NCI-H2171 treated with DMSO at 0.1 percent for 48 hours (cell line): ENCODE measurements at regions not wholly inside any gene's neighbourhood (a gene's known extent, or its start where the extent isn't known, plus 50 kb on each side); places are given as distances from the start of the nearest gene placed in this dataset.
"Not testable (repeated sequence)": the region's sequence is repeated elsewhere in the genome, so short reads cannot be mapped to it uniquely, and the experiment has no call there.

Experiments
- DNase-seq: peaks from one replicate; lab custom pipeline; 2025; lab: John Stamatoyannopoulos, UW

DNA sequence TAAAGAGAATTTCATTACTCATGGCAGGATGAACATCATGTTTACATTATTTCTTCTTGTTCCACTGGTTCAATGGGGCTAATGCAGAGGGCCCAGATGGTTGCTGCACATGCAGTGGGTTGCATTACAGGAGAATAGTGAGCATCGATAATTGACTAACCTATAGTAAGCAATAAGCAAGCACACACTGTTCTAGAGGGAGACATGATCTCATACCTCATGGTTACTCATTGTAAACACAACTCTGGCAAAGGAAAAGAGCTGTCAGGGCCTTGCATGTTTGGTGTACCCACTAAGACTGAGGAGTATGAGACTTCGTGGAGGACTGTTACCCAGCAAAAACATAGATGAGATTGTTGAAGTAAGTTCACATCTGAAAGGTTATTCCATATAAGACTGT, 885.6 kb upstream of the VRK2 start:
- no peak for DNase-seq

GRCh38 chr2:57177176-57177575, 869.4 kb upstream of the VRK2 start:
- no peak for DNase-seq

DNA sequence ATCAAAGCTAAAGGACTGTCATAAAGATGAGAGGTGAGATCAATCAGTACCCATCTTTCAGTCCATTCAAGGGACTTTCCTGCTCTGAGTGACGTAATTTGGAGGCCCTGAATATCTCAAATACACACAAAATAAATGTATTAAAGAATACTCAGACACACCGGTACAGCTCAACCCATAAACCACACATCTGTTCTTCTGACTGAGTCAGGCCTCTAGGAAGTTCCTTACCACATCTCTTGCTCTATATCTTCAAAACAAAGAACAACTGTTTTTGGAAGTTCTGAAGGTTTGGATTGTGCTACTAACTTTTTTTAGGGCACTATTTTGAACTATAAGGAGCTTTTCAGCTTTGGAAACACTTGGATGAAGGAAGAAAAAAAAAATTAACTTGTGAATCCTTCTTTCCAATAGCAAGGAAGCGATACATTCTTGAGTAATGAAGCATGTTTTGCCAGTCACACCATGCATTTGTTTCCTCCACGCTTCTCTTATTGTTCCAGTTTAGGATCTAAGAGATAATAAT, 866.5 kb upstream of the VRK2 start:
- no peak for DNase-seq

DNA sequence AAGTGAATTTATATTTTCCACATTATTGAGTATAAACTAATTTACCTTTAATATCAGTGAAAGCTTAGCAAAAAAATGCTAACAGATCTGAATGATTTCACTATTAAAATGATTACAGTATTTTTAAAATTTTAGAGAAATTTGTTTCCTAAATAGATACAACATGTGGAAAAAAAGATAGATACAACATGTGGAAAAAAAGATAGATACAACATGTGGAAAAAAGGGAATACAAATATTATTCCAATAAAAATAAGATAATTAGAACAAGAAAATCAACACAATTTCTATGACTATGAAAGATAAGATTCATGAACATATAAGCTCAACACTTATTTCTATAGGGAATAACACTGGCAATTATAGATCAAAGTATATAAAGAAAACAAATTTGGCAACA, 865.9 kb upstream of the VRK2 start:
- no peak for DNase-seq

DNA sequence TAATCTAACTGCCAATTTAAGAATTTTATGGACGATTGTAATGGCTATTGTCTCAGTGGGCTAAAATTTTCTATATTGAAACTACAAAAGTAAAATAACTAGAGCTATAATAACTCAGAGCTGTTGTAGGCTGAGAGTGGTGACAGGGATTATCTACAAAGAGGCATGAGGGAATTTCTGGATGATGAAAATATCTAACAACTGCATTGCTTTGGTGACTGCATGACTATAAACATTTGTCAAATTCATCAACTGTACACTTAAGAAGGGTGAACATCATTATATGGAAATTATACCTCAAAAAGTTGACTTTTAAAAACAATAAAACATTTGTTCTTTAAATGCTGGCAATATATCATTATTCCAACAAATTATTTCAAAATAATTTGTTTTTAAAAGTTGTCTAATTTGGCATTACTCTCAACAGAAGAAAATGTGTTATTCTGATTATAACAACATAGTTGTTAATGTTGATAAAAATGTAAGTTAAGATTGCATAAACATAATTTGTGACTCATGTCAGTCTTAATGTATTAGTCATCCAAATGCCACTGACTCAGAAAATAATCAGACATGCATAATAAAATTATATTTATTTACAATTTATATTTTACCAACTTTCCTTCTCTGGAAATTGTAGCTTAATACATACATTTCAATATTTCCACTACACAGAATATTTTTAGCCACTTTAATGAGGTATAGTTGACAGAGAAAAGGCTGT, 865.1 kb upstream of the VRK2 start:
- no peak for DNase-seq

DNA sequence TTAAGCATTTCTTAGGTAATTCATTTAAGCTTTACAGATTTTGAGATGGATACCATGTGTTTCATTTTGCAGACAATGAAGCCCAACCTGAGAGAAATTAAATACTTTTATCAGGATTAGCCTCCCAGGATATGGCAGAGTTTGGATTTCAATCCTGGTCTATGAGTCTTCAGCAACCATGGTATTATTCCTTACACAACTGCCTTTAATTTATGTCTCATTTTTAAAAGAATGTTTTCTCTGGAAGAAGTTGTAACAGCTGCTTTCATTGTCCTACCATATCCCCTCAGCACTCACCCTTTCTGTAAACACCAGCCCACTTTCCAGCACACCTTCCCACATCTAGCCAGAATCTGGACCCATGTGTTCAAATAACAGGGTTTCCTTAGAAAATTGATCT, 863.7 kb upstream of the VRK2 start:
- DNase-seq, result no peak

DNA sequence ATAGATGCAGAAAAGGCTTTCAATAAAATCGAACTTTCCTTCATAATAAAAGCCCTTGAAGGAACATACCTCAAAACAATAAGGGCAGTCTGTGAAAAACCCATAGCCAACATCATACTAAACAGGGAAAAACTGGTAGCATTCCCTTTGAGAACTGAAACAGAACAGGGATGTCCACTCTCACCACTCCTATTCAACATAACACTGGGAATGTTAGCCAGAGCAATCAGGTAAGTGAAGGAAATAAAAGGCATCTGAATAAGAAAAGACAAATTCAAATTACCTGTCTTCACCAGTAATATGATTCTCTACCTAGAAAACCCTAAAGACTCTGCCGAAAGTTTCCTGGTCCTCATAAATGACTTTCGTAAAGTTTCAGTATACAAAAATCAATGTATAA, 861.0 kb upstream of the VRK2 start:
- DNase-seq, result no peak

DNA sequence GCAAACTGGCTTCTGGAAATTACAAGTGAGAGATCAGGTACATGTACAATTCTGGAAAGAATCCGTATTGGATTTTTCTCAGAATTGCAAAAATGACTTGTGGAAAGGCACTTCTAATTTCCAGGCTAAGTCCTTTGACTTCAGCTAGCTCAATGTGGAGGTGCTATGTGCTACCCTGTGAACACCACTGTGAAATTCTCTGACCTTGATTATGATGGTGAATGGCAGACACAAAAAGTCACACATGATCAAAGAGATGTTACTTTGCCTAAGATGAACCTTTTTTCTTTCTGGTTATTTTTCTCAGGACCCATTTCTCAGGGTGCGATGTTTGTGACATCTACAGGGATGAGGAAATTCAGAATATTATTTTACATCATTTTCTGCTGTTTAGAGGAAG, 856.6 kb upstream of the VRK2 start:
- no peak for DNase-seq

DNA sequence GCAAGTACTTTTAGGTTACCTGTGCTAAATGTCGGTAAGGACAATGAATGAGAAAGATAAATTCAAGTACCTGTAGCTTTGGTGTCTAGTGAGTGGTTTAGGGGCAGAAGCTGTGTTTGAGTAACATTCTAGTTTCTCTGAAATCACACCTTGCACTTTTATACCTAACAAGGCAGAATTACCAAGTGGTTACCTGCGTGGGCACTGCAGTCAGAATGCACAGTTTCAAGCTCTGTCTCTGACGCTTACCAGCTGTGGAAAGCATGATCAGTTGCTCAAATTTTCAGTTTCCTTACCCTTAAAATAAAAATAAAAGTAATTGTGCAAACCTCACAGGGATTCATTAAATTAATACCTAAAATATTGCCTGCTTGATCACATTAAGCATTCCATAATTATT, 846.9 kb upstream of the VRK2 start:
- DNase-seq, result no peak

GRCh38 chr2:57204364-57204763, 842.2 kb upstream of the VRK2 start:
- no peak for DNase-seq

- no peak for DNase-seq
Measured at GRCh38 chr2:57205241-57205640, 841.4 kb upstream of the VRK2 start.

GRCh38 chr2:57207191-57207590, 839.4 kb upstream of the VRK2 start:
- DNase-seq, result no peak

GRCh38 chr2:57209799-57210198, 836.8 kb upstream of the VRK2 start:
- DNase-seq, result no peak

- no peak for DNase-seq
Measured at GRCh38 chr2:57210855-57211254, 835.8 kb upstream of the VRK2 start.

GRCh38 chr2:57217013-57217412, 829.6 kb upstream of the VRK2 start:
- no peak for DNase-seq

GRCh38 chr2:57218206-57218605, 828.4 kb upstream of the VRK2 start:
- DNase-seq, result no peak

DNA sequence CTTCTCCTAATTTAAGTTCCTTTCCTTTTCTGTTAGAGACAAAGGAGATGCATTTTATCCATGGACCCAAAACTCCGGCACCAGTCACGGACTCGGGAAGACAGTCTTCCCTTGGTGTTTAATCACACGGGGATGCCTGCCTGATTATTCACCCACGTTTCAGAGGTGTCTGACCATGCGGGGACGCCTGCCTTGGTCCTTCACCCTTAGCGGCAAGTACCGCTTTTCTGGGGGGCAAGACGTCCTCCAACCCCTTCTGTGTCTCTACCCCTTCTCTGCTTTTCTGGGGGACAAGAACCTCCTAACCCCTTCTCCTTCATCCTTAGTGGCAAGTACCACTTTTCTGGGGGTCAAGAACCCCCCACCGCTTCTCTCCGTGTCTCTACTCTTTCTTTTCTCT, 816.9 kb upstream of the VRK2 start:
- DNase-seq, result not testable (repeated sequence)

- DNase-seq, result not testable (repeated sequence)
Measured at GRCh38 chr2:57232341-57232740, 814.3 kb upstream of the VRK2 start.

DNA sequence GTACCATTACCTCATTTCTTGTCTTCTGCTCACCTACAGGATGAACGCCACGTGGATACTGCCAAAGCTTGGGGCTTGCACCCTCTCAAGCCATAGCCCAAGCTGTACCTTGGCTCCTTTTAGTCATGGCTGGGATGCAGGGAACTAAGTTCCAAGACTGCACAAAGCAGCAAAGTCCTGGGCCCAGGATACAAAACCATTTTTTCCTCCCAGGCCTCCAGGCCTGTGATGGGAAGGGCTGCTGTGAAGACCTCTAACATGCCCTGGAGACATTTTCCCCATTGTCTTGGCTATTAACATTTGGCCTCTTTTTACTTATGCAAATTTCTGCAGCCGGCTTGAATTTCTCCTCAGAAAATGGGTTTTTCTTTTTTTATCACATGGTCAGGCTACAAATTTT, 795.1 kb upstream of the VRK2 start:
- DNase-seq, result not testable (repeated sequence)

DNA sequence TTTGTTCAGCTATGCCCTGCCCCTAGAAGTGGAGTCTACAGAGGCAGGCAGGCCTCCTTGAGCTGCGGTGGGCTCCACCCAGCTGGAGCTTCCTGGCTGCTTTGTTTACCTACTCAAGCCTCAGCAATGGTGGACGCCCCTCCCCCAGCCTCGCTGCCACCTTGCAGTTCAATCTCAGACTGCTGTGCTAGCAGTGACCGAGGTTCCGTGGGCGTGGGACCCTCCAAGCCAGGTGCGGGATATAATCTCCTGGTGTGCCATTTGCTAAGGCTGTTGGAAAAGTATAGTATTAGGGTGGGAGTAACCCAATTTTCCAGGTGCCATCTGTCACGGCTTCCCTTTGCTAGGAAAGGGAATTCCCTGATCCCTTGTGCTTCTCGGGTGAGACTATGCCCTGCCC, 770.2 kb upstream of the VRK2 start:
- not testable (repeated sequence) for DNase-seq

DNA sequence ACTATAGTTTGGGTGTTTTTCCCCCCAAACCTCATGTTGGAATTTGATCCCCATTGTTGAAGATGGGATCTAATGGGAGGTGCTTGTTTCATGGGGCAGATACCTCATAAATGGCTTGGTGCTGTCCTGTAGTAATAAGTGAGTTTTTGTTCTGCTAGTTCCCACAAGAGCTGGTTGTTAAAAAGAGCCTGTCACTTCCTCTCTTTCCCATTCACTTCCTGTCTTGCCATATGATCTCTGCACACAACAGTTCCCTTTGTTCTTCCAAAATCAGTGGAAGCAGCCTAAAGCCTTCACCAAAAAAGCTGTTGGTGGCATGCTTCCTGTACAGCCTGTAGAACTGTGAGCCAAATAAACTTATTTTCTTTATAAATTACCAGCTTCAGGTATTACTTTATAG, 768.2 kb upstream of the VRK2 start:
- no peak for DNase-seq

DNA sequence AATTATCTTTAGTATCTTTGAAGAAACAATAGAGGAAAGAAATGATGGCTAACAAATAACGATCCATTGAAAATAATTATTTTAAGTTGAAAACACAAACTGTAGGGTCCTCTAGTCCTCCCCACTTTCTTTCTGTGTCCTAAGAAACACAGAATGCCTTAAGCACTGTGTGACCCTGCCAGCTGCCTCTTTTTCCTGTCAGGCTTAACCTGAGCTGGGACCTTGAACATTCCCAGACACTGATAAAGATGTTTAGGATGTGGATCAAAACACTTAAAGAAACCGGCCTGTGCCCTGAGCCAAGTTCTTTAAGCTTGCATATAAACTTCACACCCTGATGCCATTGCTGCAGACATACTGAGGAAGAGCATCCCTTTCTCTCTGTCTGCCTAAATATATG, 755.4 kb upstream of the VRK2 start:
- DNase-seq, result no peak

DNA sequence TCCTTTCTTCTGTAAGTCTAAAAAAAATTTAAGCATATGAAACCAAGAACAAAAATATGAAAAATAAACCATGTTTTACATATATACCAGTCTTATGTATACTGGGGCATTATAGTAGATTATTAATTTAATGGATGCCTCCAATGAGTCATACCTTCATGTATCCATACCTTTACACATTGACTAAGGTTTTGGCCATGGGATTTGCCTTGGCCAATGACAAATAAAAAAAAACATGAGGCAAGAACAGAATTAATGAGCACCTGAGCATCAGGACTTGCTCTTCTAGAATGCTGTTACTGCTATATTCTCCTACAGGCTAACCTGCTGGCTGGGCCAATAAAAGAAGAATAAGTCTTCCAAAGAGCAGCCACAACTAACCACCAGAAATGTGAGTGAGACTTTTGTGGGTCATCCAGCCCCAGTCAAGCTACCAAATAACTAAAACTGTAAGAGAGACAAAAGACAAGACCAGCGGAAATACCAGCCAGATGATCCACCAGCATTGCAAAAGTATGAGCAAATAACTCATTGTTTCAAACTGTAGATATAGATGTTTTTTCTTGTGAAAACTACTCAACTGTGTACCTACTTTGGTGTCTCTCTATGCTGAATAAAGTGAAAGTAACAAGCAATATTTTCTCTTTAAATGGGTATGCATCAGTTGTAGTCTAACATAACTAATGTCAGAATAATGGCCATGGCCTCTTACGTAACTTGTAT, 749.6 kb upstream of the VRK2 start:
- no peak for DNase-seq

- DNase-seq, result no peak
Measured at GRCh38 chr2:57313678-57314077, 732.9 kb upstream of the VRK2 start.
